Esophagus mucosa (tissue), 1 donor: ENCODE measurements at regions not wholly inside any gene's neighbourhood (a gene's known extent, or its start where the extent isn't known, plus 50 kb on each side); places are given as distances from the start of the nearest gene placed in this dataset.
A peak's percentile ranks its signal among the peaks of the same experiment; 100 is the strongest.
"Not testable (repeated sequence)": the region's sequence is repeated elsewhere in the genome, so short reads cannot be mapped to it uniquely, and the experiment has no call there.

Source experiments
- ATAC-seq: fragments of 200-7000 bp; cut with Tn5 transposase; one replicate; pipeline ENCODE4 v1.9.1; 2020
- donor health status: DM: yes; HTN: yes; CAD: no.

DNA sequence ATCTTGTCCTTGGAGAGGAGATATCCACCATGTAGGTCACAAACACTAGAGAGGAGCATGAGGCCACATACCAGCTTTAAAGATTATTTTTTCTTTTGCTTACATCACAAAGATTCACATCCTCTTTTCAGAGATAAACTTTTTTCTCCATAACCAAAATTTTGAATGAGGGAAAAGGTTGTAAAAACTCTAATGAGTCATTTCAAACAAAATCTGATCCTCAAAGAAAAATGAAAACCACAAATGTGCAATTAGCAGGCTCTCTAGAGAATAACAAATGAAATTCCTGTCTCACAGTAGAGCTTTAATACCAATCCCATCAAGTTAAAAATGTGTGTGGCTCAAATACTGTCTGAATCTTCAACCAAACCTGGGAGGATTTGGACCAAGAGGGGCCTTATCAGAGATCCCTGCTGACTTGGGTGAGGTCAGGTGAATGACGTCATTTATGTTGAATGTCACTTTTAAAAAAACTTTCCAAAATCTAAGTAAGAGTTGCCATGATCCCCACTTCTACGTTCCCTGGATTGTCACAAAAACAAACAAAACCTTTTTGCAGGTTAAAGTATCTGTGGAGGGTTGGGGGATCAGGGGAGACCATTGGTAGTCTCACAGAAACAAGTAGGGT is 261.5 kb upstream of the NPSR1 start:
- no peak for ATAC-seq

DNA sequence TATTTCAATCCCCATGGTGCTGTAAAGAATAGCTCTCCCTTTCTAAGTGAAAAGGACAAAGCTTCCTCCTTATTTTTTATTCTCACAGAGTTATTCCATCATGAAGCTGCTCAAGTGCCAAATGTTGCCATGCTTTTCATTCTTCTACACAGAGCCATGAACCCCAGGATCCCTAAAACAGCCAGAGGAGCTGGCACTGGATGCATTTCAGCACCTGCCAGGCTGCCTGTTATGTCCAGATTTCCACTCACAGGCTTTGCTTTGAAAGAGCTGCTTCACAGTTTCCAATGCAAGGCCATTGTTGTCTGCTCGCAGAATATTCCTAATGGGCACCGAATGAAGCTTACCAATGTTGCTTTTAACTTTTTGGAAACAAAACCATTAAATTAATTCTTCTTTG is 256.2 kb upstream of the NPSR1 start:
- no peak for ATAC-seq

DNA sequence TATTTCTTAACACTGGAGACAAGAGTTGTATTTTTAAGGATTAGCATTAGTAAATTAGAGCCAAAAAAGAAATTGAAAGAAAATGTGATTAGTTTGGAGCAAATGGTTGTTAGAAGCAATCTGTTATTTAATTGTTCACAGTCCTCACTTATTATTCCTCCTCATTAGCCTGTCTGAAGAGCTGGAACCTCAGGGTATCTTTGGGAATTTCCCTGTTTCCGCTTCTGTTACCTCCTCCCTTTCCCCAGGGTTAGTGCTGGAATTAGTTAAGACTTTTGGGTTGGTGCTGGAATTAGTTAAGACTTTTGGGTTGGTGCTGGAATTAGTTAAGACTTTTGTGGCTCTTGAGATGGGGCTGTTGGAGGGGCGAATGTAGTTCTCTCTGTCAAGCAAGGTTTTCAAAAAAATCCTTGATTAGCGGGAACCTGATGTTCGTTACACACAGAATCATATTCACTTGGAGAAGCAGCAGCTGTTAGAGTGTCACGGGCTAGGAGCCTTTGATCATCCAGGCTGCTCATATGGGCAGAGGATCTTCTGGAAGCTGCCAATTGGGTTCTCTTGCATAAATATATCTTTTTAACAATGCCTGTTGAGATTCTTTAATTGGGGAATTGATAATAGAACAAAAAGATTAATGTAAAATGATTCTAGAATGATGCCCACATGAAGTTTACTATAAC is 251.0 kb upstream of the NPSR1 start:
- ATAC-seq, result no peak

DNA sequence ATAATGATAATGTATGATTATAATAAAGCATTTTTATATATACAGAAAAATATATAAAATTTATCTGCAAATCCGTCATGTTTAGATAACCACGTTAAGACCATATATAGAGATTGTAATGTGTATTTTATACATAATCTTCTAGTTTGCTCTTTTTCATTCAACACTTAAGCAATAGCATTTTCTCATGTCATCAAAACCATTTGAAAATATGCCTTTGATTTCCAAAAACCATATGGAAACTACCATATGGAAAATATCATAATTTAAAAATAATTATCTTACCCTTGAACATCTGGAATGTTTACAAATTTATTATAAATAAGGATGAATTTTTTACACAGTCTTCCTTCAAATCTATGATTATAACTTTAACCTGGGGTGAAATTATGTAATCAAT is 250.4 kb upstream of the NPSR1 start:
- ATAC-seq, result no peak

DNA sequence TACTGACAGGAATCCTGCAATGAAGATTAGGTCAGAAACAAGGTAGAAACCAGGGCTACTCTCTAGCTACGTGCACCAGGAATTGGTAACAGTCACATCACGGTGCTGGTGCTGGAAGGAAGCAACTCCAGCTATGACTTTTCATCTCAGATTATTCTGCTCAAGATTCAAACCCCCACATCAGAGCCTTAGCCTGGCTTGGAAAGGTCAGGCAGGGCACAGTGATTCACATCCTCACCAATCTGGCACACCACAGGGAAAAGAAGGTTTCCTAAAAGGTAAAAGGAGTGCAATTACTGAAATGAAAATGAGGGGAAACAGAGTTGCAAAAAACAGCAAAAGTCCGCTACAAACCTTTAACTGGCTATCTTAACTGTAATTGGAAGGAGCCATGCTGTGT is 240.2 kb upstream of the NPSR1 start:
- ATAC-seq, result no peak

DNA sequence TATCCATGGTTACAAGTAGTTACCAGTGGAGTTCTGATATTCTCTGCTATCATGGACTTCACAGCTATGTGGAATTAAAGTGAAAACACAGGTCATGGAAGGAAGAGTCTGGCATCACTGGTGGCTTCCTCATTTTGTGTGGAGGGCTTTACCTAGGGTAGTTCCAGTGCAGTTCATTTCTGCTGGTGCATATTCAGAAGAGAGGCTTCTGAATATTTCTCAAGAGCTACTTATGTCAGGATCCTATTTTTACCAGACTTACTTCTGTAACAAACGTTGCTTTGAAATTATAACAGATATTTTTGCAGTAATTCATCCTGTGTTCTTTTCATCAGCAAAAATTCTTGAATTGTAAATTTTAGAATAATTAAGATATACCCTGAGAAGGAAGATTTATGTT is 236.5 kb upstream of the NPSR1 start:
- no peak for ATAC-seq

DNA sequence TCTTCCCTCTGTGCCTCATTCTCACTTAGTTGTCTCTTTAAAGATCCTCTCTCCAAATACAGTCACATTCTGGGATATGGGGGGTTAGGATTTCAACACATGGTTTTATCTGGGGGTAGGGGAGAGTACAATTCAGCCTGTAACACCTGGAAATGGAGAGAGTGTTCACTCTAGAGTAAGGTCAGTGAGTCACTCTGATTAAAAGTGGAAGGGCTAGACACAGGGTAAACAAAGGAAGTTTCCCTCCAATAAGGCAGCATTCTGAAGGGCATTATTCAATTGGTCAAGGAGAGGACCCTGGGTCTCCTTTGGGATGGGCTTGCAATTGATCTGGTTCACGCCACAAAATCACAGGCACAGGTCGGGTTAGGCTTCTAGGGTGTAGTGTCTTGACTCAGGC is 232.8 kb upstream of the NPSR1 start:
- no peak for ATAC-seq

DNA sequence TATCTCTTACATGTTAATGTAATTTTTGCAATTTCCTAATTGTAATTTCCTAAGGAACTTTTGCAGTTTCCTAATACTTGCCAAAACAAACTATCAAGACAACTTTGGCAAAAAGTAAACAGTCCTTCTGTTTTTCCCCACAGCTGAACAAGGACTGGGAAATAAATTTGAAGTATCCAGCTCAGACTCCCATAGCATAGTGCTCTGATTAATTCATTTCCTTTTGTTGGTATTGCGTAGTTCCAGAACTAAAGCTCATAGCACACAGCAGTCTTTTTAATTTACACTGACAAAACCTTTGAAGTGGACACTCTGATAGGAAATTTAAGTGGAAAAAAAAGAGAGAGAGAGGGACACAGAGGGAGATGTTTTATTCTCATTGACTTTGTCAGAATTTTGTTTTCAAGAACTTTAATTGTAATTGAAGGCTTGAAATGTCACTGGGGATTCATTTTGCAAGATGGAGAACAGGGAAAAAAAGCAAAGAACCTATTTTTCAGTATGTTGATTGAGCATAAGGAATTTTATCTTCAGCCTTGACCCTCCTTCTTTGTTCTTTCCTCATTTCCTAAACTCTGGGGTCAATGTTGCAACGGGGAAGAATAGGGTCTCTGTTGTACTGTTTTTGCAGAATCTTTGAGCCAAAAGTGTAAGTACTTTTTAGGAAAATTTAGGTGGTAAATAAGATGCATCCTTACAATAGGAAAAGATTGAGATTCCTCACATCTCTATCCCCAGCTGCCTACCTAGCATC is 232.2 kb upstream of the NPSR1 start:
- no peak for ATAC-seq

DNA sequence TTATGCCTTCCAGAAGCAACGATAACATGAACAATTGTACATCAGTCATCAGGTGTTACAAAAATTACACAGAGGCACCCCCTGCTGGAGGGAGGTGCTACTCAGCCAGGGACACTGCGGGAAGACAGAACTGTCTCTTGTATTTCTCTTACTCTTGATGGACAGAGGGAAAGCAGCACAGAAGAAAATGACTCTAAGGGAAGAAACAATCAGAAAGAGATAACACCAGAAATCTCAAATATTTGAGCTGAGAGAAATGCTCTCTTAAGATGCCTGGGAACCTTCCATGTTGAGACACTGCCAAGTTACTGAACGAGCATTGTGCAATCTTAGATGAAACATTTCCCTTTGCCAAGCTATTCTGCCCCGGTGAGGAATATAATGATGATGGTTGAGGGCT is 227.6 kb upstream of the NPSR1 start:
- peak; percentile 63 for ATAC-seq

DNA sequence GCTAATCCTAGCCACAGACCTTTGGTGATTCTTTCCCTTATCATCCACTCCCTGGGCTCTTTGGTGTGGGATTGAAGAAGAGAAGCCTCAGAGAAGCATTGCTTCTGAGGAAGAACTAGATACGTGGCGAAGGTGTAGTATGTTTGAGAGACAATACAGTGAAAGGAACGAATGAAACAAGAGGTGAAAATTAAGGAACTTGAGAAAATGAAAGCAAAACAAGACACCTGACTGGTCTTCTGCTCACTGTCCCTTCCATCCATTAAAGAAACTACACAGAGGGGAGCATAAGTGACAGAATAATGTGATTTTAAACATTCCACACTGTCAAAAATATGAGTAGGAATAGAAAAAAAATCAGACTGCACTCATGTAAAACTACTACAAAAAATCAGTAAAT is 219.6 kb upstream of the NPSR1 start:
- ATAC-seq, result no peak

DNA sequence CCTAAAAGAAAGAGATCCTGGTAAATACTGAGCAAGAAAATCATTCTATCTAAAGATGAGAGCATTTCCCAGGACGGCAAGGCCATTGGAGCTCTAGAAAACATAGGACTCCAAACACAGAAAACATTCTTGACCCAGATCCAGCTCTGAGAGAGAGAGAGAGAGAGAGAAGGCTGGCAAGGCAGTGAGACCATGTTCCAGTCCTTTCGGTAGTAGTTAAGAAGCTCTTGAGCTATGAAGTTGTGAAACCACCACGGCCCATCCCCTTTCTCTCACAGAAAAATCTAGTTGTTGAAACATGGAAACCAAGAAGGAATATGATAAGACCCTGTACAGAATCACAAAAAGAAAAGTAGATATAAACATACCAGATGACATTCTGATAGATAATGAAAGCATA is 212.4 kb upstream of the NPSR1 start:
- no peak for ATAC-seq

DNA sequence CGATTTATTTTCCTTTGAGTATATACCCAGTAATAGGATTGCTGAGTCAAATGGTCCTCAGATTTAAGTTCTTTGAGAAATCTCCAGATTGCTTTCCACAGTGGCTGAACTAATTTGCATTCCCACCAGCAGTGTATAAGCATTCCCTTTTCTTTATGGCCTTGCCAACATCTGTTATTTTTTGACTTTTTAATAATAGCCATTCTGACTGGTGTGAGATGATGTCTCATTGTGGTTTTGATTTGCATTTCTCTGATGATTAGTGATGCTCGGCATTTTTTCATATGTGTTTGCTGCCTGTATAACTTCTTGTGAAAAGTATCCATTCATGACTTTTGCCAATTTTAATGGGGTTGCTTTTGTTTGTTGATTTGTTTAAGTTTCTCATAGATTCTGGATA is 209.5 kb upstream of the NPSR1 start:
- ATAC-seq, result not testable (repeated sequence)

DNA sequence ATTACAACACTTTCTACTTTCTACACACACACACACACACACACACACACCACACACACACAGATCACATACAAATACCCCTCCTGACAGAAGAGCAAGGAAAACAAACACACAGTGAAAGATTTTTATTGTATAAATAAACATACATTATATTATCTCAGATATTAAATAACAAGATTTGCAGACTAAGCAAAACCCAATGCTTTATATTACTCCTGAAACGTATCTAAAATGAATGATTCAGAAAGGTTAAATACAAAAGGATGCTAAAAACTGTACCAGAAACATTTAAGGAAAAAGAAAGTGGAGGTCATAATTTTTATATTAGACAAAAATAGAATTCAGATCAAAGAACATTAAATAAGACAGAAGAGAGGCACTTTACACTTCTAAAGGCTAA is 208.3 kb upstream of the NPSR1 start:
- no peak for ATAC-seq

DNA sequence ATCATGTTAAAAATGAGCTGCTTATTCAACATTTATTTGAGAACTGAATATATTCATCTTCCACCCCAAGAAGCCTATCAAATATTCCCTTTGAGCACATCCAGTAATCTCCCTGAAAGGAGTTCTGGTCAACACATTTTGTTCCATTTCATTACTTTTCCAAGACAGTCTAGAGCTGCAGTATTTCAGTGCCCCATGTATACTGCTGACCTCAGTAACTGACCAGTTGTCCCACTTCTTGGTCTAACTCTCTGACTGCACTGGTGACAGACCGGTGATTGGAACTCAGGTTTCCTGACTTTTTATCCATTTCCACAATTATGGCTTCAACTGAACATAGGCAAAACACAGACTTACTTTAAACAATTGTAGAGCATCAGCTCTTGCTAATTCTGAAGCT is 206.8 kb upstream of the NPSR1 start:
- ATAC-seq, result no peak

DNA sequence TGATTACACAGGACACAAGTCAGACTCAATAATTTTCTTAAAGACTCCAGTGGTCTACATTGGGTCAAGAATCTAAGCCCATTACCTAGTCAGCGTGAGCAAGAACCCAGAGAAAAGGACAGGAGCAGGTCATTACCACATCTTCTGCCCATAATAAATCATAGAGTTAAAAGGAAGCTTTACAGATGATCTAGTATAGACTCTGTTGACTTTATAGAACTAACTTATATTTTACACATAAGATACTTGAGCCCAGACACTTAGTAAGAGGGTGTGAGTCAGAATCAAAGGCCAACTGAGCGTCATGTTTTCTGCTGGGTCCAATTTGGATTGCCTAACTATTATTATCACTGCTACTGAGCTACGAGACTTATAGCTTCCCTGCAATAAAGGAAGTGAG is 206.1 kb upstream of the NPSR1 start:
- no peak for ATAC-seq

DNA sequence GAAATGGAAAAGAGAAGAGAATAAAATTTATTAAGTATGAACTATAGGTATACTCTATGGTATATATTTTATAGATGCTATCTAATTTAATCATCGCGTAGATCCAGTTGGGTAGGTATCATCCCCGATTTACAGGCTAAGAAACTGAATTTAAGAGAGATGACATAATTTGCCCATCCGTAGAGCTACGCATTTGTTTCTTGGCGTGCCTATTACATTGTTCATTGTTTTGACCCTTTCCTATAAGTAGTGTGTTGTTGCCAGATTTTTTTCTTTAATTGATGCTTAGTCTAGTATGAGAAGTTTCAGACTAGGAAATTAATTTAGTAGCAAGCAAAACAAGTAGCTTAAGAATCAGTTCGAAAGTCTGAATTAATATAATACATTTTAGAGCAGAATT is 205.7 kb upstream of the NPSR1 start:
- ATAC-seq, result no peak

DNA sequence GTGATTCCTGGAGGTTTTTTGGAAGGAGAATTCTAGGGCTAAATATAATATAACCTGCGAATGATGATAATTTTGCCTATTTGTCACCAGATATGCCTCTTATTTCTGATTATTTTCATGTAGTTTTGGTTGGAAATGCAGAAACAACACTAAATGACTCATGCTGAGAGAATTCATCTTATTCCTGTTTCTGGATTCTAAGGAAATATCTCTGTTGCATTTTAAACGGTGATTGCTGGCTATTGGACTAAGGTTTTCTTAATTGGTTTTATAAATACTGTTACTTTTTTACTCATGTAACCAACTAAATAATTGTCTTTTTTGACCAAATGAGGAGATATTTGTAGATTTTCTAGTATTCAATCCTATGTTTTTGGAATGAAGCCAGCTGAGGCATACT is 204.9 kb upstream of the NPSR1 start:
- no peak for ATAC-seq

DNA sequence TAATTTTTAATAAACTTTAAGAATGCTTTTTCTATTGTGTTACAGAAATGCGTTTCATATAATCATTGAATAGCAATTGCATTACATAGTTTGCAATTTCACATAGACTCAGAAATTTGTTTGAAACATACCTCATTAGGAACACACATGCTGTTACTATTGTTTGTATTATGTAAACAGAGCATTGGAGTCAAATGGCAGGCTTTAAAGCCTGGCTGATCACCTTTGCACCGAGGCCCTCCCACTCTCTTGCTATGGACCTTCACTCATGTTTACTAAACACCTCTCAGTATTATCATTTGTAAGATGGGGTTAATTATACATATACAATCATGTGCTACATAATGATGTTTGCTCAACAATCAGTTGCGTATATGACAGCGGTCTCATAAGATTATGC is 203.6 kb upstream of the NPSR1 start:
- no peak for ATAC-seq

DNA sequence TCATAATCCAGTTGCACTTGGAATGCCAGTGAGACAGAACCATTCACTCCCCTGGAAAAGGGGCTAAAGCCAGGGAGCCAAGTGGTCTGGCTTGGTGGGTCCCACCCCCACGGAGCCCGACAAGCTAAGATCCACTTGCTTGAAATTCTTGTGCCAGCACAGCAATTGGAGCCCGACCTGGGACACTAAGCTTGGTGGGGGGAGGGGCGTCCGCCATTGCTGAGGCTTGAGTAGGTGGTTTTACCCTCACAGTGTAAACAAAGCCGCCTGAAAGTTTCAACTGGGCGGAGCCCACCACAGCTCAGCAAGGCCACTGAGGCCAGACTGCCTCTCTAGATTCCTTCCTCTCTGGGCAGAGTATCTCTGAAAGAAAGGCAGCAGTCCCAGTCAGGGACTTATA is 200.7 kb upstream of the NPSR1 start:
- no peak for ATAC-seq

DNA sequence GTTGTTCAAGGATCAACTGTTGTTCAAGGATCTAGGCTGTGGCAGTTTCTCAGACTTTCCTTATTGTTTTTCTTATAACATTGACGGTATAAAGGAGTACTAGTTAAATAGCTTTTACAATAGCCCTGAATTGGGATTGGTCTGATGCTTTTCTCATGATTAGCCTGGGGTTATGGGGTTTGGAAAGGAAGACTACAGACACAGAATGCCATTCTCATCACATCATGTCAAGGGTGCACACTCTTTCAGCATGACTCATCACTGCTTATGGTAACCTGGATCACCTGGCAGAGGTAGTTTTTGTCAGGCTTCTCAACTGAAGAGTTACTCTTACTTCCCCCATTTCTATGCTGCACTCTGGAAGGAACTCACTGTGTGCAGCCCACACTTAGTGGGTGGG is 194.2 kb upstream of the NPSR1 start:
- ATAC-seq, result peak; percentile 68

DNA sequence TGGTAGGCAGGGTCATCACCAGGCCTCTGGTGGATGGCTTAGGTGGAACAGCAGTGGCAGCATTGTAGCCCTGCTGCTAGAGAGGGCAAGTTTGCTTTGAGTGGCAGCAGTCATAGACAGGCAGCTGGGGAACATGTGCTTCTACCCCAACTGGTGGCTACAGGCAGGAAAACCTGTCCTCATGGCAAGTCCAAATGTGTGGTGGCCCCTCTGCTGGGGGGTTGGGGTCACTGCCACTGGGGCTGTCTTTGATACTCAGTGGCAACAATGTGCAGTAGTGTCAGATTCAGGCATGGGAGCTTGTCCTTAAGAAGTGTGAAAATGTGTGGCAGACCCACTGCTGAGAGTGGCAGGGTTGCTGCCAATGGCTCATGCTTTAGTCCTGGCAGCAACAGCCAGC is 186.2 kb upstream of the NPSR1 start:
- no peak for ATAC-seq

DNA sequence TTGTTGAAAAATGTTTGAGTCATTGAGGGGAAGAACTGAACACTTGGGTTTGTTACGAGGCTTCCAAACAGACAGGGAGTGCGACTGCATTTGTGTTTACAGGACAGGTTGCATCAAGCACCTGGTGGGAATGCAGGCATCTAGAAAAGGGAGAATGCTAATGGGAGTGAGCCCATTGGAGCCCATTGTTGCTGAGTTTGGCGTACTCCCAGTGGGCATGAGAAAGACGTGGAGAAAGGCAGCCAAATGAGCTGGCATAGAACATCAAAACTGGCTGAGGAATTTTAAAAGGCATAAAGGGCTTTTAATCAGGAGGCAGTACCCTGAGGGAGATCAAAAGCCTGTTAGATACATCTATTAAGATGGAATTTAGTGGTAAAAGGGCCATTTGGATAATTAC is 171.6 kb upstream of the NPSR1 start:
- ATAC-seq, result no peak

DNA sequence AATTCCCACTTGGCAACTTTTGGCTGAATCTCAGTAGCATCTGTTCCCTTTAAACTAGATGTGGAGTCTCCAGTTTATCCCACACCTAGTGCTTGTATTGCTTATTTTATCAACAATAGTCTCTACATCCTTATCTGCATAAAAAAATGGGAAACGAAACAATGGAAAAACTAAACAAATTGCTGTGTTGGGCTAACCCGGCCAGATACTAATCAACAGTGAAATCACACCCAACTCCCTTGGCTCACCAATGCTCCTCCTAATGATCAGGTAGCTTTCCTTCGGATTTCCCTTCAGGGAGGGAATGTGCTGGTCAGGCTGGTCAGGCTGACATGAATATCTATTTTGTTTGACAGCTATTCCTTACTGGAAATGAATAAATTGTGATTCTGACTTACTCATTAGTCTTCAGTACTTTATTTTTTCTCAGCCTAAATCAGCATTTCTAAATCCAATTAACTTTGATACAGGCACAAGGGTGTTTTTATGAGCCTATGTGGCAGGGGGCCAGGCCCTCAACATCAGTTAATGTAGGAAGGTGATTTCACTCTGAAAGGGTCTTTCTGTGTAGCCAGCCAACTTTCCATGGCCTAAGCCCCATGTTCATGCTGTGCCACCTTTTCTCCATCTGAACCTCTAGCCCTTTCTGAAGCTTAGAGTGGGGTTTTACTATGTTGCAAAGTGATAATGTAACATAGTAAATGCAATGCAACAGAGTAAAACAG is 170.5 kb upstream of the NPSR1 start:
- ATAC-seq, result no peak

DNA sequence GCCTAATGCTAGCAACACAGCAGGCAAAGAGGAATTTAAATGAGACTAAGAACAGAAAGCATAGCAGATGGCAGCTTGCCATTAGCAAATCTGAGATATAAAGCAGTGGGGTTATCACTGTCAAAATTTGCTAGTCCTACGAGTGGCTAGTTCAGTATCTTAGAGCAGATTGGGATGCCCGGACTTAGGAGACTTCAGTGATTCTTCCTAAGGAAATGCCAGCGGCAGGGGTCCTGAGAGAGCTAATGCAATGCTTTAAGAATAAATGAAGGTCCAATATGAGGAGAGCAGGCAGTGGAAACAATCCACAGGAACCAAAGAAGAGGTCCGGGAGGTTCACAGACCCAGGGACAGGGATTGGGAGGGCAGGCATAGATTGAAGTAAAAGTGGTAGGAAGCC is 169.3 kb upstream of the NPSR1 start:
- no peak for ATAC-seq
